ENCODE measurements at regions not wholly inside any gene's neighbourhood (a gene's known extent, or its start where the extent isn't known, plus 50 kb on each side); places are given as distances from the start of the nearest gene placed in this dataset.

DNA sequence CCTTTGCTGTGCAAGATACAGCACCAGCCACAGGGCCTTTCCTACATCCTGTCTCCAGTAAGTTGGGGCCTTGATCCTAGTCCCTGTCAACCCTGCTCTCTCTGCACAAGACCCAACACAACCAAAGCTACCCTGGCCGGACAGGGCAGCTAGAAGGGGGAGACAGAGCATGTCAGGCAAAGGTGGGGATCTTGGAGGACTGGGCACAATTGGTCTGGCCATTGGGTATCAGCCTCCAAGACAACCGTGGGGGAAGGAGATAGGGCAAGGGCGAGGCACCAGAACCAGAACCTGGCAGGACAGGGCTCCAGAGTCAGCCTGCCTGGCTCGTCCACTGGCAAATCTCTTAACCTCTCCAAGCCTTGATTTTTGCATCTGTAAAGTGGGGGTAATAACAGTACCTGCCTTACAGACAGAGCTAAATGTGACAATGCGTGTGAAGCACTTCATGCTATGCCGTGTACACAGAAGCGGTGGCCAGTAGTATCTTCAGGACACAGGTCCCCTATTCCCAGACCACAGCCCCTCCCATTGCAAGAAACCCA lies 51.6 kb upstream of the CDKN2AIPNL start:
- TF ChIP-seq, protein P1, sequence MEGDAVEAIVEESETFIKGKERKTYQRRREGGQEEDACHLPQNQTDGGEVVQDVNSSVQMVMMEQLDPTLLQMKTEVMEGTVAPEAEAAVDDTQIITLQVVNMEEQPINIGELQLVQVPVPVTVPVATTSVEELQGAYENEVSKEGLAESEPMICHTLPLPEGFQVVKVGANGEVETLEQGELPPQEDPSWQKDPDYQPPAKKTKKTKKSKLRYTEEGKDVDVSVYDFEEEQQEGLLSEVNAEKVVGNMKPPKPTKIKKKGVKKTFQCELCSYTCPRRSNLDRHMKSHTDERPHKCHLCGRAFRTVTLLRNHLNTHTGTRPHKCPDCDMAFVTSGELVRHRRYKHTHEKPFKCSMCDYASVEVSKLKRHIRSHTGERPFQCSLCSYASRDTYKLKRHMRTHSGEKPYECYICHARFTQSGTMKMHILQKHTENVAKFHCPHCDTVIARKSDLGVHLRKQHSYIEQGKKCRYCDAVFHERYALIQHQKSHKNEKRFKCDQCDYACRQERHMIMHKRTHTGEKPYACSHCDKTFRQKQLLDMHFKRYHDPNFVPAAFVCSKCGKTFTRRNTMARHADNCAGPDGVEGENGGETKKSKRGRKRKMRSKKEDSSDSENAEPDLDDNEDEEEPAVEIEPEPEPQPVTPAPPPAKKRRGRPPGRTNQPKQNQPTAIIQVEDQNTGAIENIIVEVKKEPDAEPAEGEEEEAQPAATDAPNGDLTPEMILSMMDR (IDR thresholded peaks at IDR 0.05): no peak
- TF ChIP-seq POLR2AphosphoS5 (IDR thresholded peaks at IDR 0.05) (no peak), POLR2A (IDR thresholded peaks at IDR 0.05) (no peak)

Measured in stomach (tissue), 4 donors.